H9 (cell line): ENCODE measurements at regions not wholly inside any gene's neighbourhood (a gene's known extent, or its start where the extent isn't known, plus 50 kb on each side); places are given as distances from the start of the nearest gene placed in this dataset.

Experiments
- DNase-seq: peaks from one replicate; pipeline ENCODE4 v3.0.0-alpha.2; 2017
- H2AFZ ChIP-seq: one replicate; pipeline ENCODE4 v1.6.1; 2013; ENCODE audit warnings: mild to moderate bottlenecking, low read length, control low read depth, moderate library complexity
- H2AK5ac ChIP-seq: 2 replicates; pipeline ENCODE4 v1.6.1; 2013; ENCODE audit warnings: low read length, control low read depth, mixed read lengths; ENCODE audit not compliant: insufficient read length
- H2BK120ac ChIP-seq: one replicate; pipeline ENCODE4 v1.6.1; 2013; ENCODE audit warnings: low read depth, mild to moderate bottlenecking, low read length, control low read depth, inconsistent platforms; ENCODE audit not compliant: poor library complexity, severe bottlenecking
- H2BK12ac ChIP-seq: 2 replicates; pipeline ENCODE4 v1.6.1; 2013; ENCODE audit warnings: low read length, control low read depth, mixed read lengths, low read depth; ENCODE audit not compliant: insufficient read length
- H2BK15ac ChIP-seq: 2 replicates; pipeline ENCODE4 v1.6.1; 2013; ENCODE audit warnings: low read depth, low read length, control low read depth
- H2BK20ac ChIP-seq: one replicate; pipeline ENCODE4 v1.6.1; 2013; ENCODE audit warnings: low read depth, mild to moderate bottlenecking, low read length, control low read depth, inconsistent platforms; ENCODE audit not compliant: poor library complexity, severe bottlenecking
- H2BK5ac ChIP-seq: 2 replicates; pipeline ENCODE4 v1.6.1; 2013; ENCODE audit warnings: low read length, control low read depth, mixed read lengths; ENCODE audit not compliant: insufficient read length
- H3K14ac ChIP-seq: 2 replicates; pipeline ENCODE4 v1.6.1; 2013; ENCODE audit warnings: low read length, control low read depth; ENCODE audit not compliant: insufficient read depth
- H3K18ac ChIP-seq: 2 replicates; pipeline ENCODE4 v1.6.1; 2013; ENCODE audit warnings: low read depth, mild to moderate bottlenecking, mixed read lengths, low read length, control low read depth; ENCODE audit not compliant: insufficient read length
- H3K23ac ChIP-seq: 2 replicates; pipeline ENCODE4 v1.6.1; 2013; ENCODE audit warnings: low read length, control low read depth, mixed read lengths, low read depth; ENCODE audit not compliant: insufficient read length
- H3K23me2 ChIP-seq: 2 replicates; pipeline ENCODE4 v1.6.1; 2013; ENCODE audit warnings: low read depth, mild to moderate bottlenecking, mixed read lengths, low read length, control low read depth; ENCODE audit not compliant: insufficient read length, poor library complexity, severe bottlenecking
- H3K27ac ChIP-seq: 2 replicates; pipeline ENCODE4 v1.5.1; 2013; ENCODE audit warnings: low read length, control low read depth, mixed read lengths, low read depth; ENCODE audit not compliant: insufficient read length
- H3K27me3 ChIP-seq: 2 replicates; pipeline ENCODE4 v1.6.1; 2013; ENCODE audit warnings: low read length, control low read depth, inconsistent platforms; ENCODE audit not compliant: insufficient read depth
- H3K4ac ChIP-seq: 2 replicates; pipeline ENCODE4 v1.6.1; 2013; ENCODE audit warnings: low read depth, mild to moderate bottlenecking, control low read depth, inconsistent platforms, low read length, moderate library complexity
- H3K4me1 ChIP-seq: 2 replicates; pipeline ENCODE4 v1.6.1; 2013; ENCODE audit warnings: low read length, control low read depth, inconsistent platforms; ENCODE audit not compliant: insufficient read depth
- H3K4me2 ChIP-seq: 2 replicates; pipeline ENCODE4 v1.6.1; 2013; ENCODE audit warnings: low read length, control low read depth, mixed read lengths; ENCODE audit not compliant: insufficient read length, insufficient read depth
- H3K56ac ChIP-seq: 2 replicates; pipeline ENCODE4 v1.6.1; 2013; ENCODE audit warnings: low read depth, mild to moderate bottlenecking, mixed read lengths, low read length, control low read depth; ENCODE audit not compliant: insufficient read length
- H3K79me1 ChIP-seq: 2 replicates; pipeline ENCODE4 v1.6.1; 2013; ENCODE audit warnings: low read depth, mild to moderate bottlenecking, moderate library complexity, low read length, control low read depth, inconsistent platforms; ENCODE audit not compliant: insufficient read depth, poor library complexity, severe bottlenecking
- H3K79me2 ChIP-seq: 2 replicates; pipeline ENCODE4 v1.6.1; 2013; ENCODE audit warnings: low read length, control low read depth, inconsistent platforms; ENCODE audit not compliant: insufficient read depth
- H3K9ac ChIP-seq: 2 replicates; pipeline ENCODE4 v1.6.1; 2013; ENCODE audit warnings: low read length, control low read depth, mixed read lengths; ENCODE audit not compliant: insufficient read length; ENCODE audit errors: extremely low read depth
- H3K9me3 ChIP-seq: one replicate; pipeline ENCODE4 v1.6.1; 2013; ENCODE audit warnings: low read depth, low read length, inconsistent platforms; ENCODE audit not compliant: control insufficient read depth
- H3T11ph ChIP-seq: one replicate; pipeline ENCODE4 v1.6.1; 2013; ENCODE audit warnings: mild to moderate bottlenecking, low read length, control low read depth, inconsistent platforms
- H4K20me1 ChIP-seq: one replicate; pipeline ENCODE4 v1.6.1; 2013; ENCODE audit not compliant: control insufficient read depth, insufficient read length, insufficient read depth
- H4K5ac ChIP-seq: 2 replicates; pipeline ENCODE4 v1.6.1; 2013; ENCODE audit warnings: low read depth, mild to moderate bottlenecking, mixed read lengths, low read length, control low read depth; ENCODE audit not compliant: insufficient read length
- H4K8ac ChIP-seq: replicated peaks from 2 replicates; pipeline ENCODE4 v1.6.1; 2013; ENCODE audit warnings: low read length, control low read depth, mixed read lengths, low read depth; ENCODE audit not compliant: insufficient read length
- H4K91ac ChIP-seq: 2 replicates; pipeline ENCODE4 v1.6.1; 2013; ENCODE audit warnings: low read depth, mild to moderate bottlenecking, moderate library complexity, mixed read lengths, low read length, control low read depth; ENCODE audit not compliant: insufficient read length
- H3K27ac Mint-ChIP-seq, 3 experiments: 2 replicates in 2 of 3; 3 replicates in 1 of 3; pipeline ENCODE4 v1.8.0; 2020 to 2021; ENCODE audit warnings: mixed read lengths in 3 of 3, mild to moderate bottlenecking in 1 of 3, moderate library complexity in 1 of 3
- H3K27me3 Mint-ChIP-seq: 2 replicates; pipeline ENCODE4 v1.8.0; 2021; ENCODE audit warnings: low read depth, mild to moderate bottlenecking, moderate library complexity, mixed read lengths
- H3K36me3 Mint-ChIP-seq, 3 experiments: 2 replicates in 2 of 3; 3 replicates in 1 of 3; pipeline ENCODE4 v1.8.0; 2020 to 2021; ENCODE audit warnings: low read depth in 3 of 3, mixed read lengths in 3 of 3; ENCODE audit not compliant: insufficient read depth in 1 of 3
- H3K4me1 Mint-ChIP-seq, 2 experiments: 2 replicates each; pipeline ENCODE4 v1.8.0; 2020; ENCODE audit warnings: mixed read lengths in 2 of 2
- H3K4me3 Mint-ChIP-seq, 2 experiments: 2 replicates in 1 of 2; 3 replicates in 1 of 2; pipeline ENCODE4 v1.8.0; 2020 to 2021; ENCODE audit warnings: mild to moderate bottlenecking in 2 of 2, mixed read lengths in 2 of 2, moderate library complexity in 1 of 2
- H3K9me3 Mint-ChIP-seq, 2 experiments: 2 replicates in 1 of 2; 3 replicates in 1 of 2; pipeline ENCODE4 v1.8.0; 2020; ENCODE audit warnings: mild to moderate bottlenecking in 2 of 2, mixed read lengths in 2 of 2, moderate library complexity in 1 of 2
- WGBS: extraction: QIAGEN DNeasy Blood & Tissue Kit; methylation state at CpG from one replicate; pipeline ENCODE4 v1.1.7; 2013; ENCODE audit warnings: missing lambda C conversion rate, low lambda C conversion rate, mixed read lengths; ENCODE audit not compliant: insufficient read length; ENCODE audit errors: extremely low coverage; 5-methylcytosine and 5-hydroxymethylcytosine counted together
- TF ChIP-seq, protein P1 (sequence below): fragments of 200-600 bp; sonication (generic); conservative IDR thresholded peaks from 3 replicates; pipeline ENCODE4 v1.8.0; 2021; ENCODE audit warnings: antibody characterized with exemption, mild to moderate bottlenecking

DNA sequence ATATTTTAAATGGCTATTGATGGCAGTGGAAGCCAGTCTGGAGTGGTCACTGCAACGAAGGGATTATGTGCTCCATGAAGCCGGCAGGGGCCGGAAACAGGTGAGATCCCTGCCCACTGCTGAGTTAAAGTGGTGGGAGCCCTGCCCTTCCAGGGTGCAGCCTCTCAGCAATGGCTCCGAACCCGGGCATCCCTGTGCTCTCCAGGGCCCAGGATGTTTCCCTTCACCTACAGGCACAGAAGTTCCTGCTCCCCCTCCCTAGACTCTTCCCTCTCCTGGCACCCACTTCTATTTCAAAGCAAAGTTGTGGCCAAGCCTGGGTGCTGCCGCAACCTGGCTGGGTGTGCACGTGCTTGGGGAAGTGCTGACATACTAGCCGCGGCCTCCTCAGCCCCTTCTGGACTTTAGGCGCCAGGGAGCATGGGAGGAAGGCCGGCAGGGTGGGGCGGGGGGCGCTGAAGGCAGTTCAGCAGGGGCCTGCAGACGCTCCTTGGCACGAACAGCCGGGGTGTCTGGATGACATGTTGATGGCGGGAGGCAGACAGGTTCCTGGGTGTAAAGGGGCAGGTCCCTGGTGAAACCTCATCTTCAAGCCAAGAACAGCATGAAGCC, 452.3 kb downstream of the HTR1B start:
- Histone ChIP-seq H3K9me3 (peaks cover 7% of the 10 kb centered on the region), H3K79me1 (no peaks in the 10 kb centered on the region), H2BK120ac (no peak overlapping the region), H3K23me2 (no peaks in the 10 kb centered on the region), H2BK15ac (no peak overlapping the region), H4K5ac (no peak overlapping the region), H3K4ac (no peak overlapping the region), H3K4me1 (no peaks in the 10 kb centered on the region), H3K4me2 (no peak overlapping the region), H2AFZ (no peak overlapping the region), H3K23ac (no peak overlapping the region), H3K18ac (no peak overlapping the region), H3K56ac (no peak overlapping the region), H4K8ac (no peak overlapping the region), H3K79me2 (no peaks in the 10 kb centered on the region), H3K9ac (no peak overlapping the region), H3T11ph (no peak overlapping the region), H2AK5ac (no peak overlapping the region), H2BK12ac (no peak overlapping the region), H4K20me1 (no peaks in the 10 kb centered on the region), H3K14ac (no peak overlapping the region), H3K27me3 (no peaks in the 10 kb centered on the region), H4K91ac (no peak overlapping the region), H2BK20ac (no peak overlapping the region), H3K27ac (no peak overlapping the region), H2BK5ac (no peak overlapping the region)
- H3K27ac Mint-ChIP-seq = no peak overlapping the region
- TF ChIP-seq, protein P1, sequence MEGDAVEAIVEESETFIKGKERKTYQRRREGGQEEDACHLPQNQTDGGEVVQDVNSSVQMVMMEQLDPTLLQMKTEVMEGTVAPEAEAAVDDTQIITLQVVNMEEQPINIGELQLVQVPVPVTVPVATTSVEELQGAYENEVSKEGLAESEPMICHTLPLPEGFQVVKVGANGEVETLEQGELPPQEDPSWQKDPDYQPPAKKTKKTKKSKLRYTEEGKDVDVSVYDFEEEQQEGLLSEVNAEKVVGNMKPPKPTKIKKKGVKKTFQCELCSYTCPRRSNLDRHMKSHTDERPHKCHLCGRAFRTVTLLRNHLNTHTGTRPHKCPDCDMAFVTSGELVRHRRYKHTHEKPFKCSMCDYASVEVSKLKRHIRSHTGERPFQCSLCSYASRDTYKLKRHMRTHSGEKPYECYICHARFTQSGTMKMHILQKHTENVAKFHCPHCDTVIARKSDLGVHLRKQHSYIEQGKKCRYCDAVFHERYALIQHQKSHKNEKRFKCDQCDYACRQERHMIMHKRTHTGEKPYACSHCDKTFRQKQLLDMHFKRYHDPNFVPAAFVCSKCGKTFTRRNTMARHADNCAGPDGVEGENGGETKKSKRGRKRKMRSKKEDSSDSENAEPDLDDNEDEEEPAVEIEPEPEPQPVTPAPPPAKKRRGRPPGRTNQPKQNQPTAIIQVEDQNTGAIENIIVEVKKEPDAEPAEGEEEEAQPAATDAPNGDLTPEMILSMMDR = no peak
- no peak for DNase-seq
- WGBS = no CpG with 5 or more reads among the region's 17 CpGs
- peaks cover 0 to 8% (median 0%) of the 10 kb centered on the region in 3 experiments; a peak in 2 of 7 replicates for H3K36me3 Mint-ChIP-seq
- H3K27me3 Mint-ChIP-seq = no peaks in the 10 kb centered on the region; the same call in 1 of the 2 replicates
- peaks cover 4 to 8% of the 10 kb centered on the region in 2 experiments; a peak in 3 of 5 replicates for H3K9me3 Mint-ChIP-seq
- H3K4me3 Mint-ChIP-seq = no peak overlapping the region
- H3K4me1 Mint-ChIP-seq = no peaks in the 10 kb centered on the region
